ENCODE measurements at regions not wholly inside any gene's neighbourhood (a gene's known extent, or its start where the extent isn't known, plus 50 kb on each side); places are given as distances from the start of the nearest gene placed in this dataset.

DNA sequence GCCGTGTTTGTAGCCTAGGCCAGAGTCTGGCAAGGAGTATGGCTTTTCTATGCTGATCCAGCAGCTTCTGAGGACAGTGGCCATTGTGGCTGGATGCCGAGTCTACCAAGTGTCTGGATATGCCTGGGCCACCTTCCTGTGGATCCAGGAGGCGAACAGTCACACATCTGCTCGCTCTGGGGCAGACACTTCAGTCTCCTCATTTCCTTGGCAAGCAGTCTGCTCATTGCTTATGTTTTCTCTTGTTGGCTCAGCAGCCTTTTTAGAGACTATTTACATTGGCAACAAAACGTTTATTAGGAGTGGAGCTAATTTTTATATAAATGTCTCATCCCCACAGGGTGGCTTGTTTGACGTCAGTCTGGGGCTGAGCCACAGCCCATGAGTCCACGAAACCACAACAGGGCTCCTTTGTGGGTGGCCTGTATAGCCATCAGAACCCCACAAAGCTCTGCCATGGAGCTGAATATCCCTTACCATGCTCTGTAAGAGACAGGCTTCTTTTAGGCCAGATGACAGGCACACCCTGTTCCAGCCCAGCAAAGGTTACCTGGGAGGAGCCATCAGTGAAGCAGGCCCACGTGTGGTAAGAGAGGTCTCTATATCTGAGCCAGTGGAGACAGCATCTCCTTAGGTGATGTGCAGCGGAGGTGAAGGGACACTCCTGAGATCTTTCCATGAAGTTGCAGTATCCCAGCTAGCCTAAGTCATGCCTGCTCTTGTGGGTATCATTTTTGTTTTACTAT lies 221.7 kb downstream of the DIRAS2 start:
- no peak overlapping the region for H4K91ac ChIP-seq (ENCODE audit: low read depth, low read length)
- no peaks in the 10 kb centered on the region for H3K79me2 ChIP-seq (ENCODE audit: control insufficient read depth, insufficient read depth, low read length, poor library complexity)
- no peak overlapping the region for H2BK12ac ChIP-seq (ENCODE audit: low read length)
- no peak overlapping the region for H4K12ac ChIP-seq (ENCODE audit: low read depth, low read length)
- no CpG with 5 or more reads among the region's 9 CpGs for WGBS (ENCODE audit: extremely low coverage, insufficient coverage, insufficient read length)
- no peak overlapping the region for H3K9ac ChIP-seq (ENCODE audit: low read length)
- no peak overlapping the region for H3K14ac ChIP-seq (ENCODE audit: low read length)
- no peaks in the 10 kb centered on the region for H3K9me3 ChIP-seq (ENCODE audit: insufficient read depth, low read depth, low read length)
- H2BK120ac ChIP-seq (ENCODE audit: insufficient read depth, low read length, poor library complexity): no peak overlapping the region
- H3K23ac ChIP-seq (ENCODE audit: low read length): no peak overlapping the region
- H3K27ac ChIP-seq (ENCODE audit: low read depth, low read length): no peak overlapping the region
- H3K18ac ChIP-seq (ENCODE audit: low read length): no peak overlapping the region
- no peak overlapping the region for H3K4ac ChIP-seq (ENCODE audit: low read depth, low read length)
- H3K4me1 ChIP-seq (ENCODE audit: control insufficient read depth in 1 of 2, insufficient read depth in 2 of 2, low read length in 2 of 2): peaks cover 0 to 2% of the 10 kb centered on the region in 2 experiments
- H3K27me3 ChIP-seq (ENCODE audit: insufficient read depth, low read length): no peaks in the 10 kb centered on the region
- no peak overlapping the region for H2AFZ ChIP-seq (ENCODE audit: insufficient read depth, low read length, poor library complexity)
- H2BK5ac ChIP-seq (ENCODE audit: low read depth, low read length, poor library complexity): no peak overlapping the region
- no peak overlapping the region for H3K4me2 ChIP-seq (ENCODE audit: low read length)
- H3K4me3 ChIP-seq (ENCODE audit: low read depth, low read length): no peak overlapping the region
- no peak overlapping the region for H2AK5ac ChIP-seq (ENCODE audit: low read length)
- H3K79me1 ChIP-seq (ENCODE audit: low read length): no peaks in the 10 kb centered on the region
- no peak overlapping the region for H4K8ac ChIP-seq (ENCODE audit: low read depth, low read length)
- peaks cover 0 to 2% of the 10 kb centered on the region in 2 experiments for H3K36me3 ChIP-seq (ENCODE audit: control insufficient read depth in 1 of 2, insufficient read depth in 2 of 2, low read length in 2 of 2)
- no peak for DNase-seq

DNA sequence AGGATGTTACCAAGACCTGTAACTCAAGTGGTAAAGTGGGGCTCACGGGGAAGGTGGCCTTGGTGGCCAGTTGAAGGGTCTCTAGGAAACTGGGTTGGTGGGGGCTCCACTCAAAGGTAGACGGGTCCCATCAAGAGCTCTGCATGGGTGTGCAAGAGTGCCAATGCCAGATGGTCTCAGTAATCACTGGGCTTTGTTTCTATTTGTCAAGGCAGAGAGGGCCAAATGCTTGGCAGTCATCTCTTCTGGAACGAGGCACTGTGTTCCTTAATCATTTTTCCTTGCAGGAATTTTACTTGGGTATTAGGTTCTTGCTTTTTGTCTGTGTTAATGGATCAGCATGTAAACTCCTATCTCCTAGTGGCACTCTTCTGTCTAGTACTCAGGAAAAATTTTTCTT lies 220.8 kb downstream of the DIRAS2 start:
- H3K4me3 ChIP-seq (ENCODE audit: low read depth, low read length): no peak overlapping the region
- no peak overlapping the region for H3K4me2 ChIP-seq (ENCODE audit: low read length)
- no peak overlapping the region for H3K23ac ChIP-seq (ENCODE audit: low read length)
- no peaks in the 10 kb centered on the region for H3K27me3 ChIP-seq (ENCODE audit: insufficient read depth, low read length)
- H3K4ac ChIP-seq (ENCODE audit: low read depth, low read length): no peak overlapping the region
- H3K9ac ChIP-seq (ENCODE audit: low read length): no peak overlapping the region
- no peak overlapping the region for H3K18ac ChIP-seq (ENCODE audit: low read length)
- no peak overlapping the region for H2BK5ac ChIP-seq (ENCODE audit: low read depth, low read length, poor library complexity)
- H3K4me1 ChIP-seq (ENCODE audit: control insufficient read depth in 1 of 2, insufficient read depth in 2 of 2, low read length in 2 of 2): peaks cover 0 to 2% of the 10 kb centered on the region in 2 experiments
- no peak for DNase-seq
- no peak overlapping the region for H3K14ac ChIP-seq (ENCODE audit: low read length)
- H3K27ac ChIP-seq (ENCODE audit: low read depth, low read length): no peak overlapping the region
- H2BK12ac ChIP-seq (ENCODE audit: low read length): no peak overlapping the region
- H2AK5ac ChIP-seq (ENCODE audit: low read length): no peak overlapping the region
- H2AFZ ChIP-seq (ENCODE audit: insufficient read depth, low read length, poor library complexity): no peak overlapping the region
- no CpG with 5 or more reads among the region's 3 CpGs for WGBS (ENCODE audit: extremely low coverage, insufficient coverage, insufficient read length)
- no peak overlapping the region for H4K91ac ChIP-seq (ENCODE audit: low read depth, low read length)
- H3K79me1 ChIP-seq (ENCODE audit: low read length): no peaks in the 10 kb centered on the region
- H3K36me3 ChIP-seq (ENCODE audit: control insufficient read depth in 1 of 2, insufficient read depth in 2 of 2, low read length in 2 of 2): peaks cover 0 to 2% of the 10 kb centered on the region in 2 experiments
- H4K8ac ChIP-seq (ENCODE audit: low read depth, low read length): no peak overlapping the region
- no peaks in the 10 kb centered on the region for H3K9me3 ChIP-seq (ENCODE audit: insufficient read depth, low read depth, low read length)
- no peaks in the 10 kb centered on the region for H3K79me2 ChIP-seq (ENCODE audit: control insufficient read depth, insufficient read depth, low read length, poor library complexity)
- H4K12ac ChIP-seq (ENCODE audit: low read depth, low read length): no peak overlapping the region
- no peak overlapping the region for H2BK120ac ChIP-seq (ENCODE audit: insufficient read depth, low read length, poor library complexity)

DNA sequence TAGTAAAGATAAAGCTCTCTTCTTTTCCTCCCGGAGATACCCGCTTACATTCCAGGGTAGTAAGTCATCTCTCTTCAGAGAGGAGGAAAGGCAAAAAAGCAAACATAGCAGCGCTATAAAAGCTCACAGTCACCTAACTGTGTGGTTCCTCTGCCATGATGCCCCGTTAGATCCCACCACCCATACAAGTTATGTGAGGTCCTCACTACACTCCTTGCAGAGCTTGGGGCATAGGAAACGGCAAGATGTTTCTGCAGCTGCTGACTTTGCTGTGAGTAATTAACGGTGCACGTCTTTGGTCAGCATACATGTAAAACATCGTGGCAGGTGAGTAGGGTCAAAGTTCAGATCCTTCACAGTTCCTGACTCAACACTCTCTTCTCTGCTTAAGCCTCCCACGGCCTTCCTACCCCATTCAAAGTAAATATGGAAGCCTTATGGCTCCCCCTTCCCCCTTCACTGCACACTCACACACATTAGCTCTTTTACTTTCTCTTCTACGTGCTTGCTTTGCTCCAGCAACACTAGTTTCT lies 218.9 kb downstream of the DIRAS2 start:
- no peak overlapping the region for H3K27ac ChIP-seq (ENCODE audit: low read depth, low read length)
- H3K23ac ChIP-seq (ENCODE audit: low read length): no peak overlapping the region
- H3K27me3 ChIP-seq (ENCODE audit: insufficient read depth, low read length): no peaks in the 10 kb centered on the region
- no peak overlapping the region for H4K12ac ChIP-seq (ENCODE audit: low read depth, low read length)
- peak in 1 of 2 donors; percentile 65 for DNase-seq
- H3K9me3 ChIP-seq (ENCODE audit: insufficient read depth, low read depth, low read length): no peaks in the 10 kb centered on the region
- no peak overlapping the region for H2BK120ac ChIP-seq (ENCODE audit: insufficient read depth, low read length, poor library complexity)
- peaks cover 0 to 2% of the 10 kb centered on the region in 2 experiments for H3K4me1 ChIP-seq (ENCODE audit: control insufficient read depth in 1 of 2, insufficient read depth in 2 of 2, low read length in 2 of 2)
- H3K36me3 ChIP-seq (ENCODE audit: control insufficient read depth in 1 of 2, insufficient read depth in 2 of 2, low read length in 2 of 2): no peaks in the 10 kb centered on the region
- no peak overlapping the region for H4K91ac ChIP-seq (ENCODE audit: low read depth, low read length)
- no peaks in the 10 kb centered on the region for H3K79me1 ChIP-seq (ENCODE audit: low read length)
- H3K9ac ChIP-seq (ENCODE audit: low read length): no peak overlapping the region
- no peak overlapping the region for H4K8ac ChIP-seq (ENCODE audit: low read depth, low read length)
- no CpG with 5 or more reads among the region's 10 CpGs for WGBS (ENCODE audit: extremely low coverage, insufficient coverage, insufficient read length)
- H2AK5ac ChIP-seq (ENCODE audit: low read length): no peak overlapping the region
- no peak overlapping the region for H3K14ac ChIP-seq (ENCODE audit: low read length)
- H3K4me2 ChIP-seq (ENCODE audit: low read length): no peak overlapping the region
- H2AFZ ChIP-seq (ENCODE audit: insufficient read depth, low read length, poor library complexity): no peak overlapping the region
- H2BK12ac ChIP-seq (ENCODE audit: low read length): no peak overlapping the region
- H2BK5ac ChIP-seq (ENCODE audit: low read depth, low read length, poor library complexity): no peak overlapping the region
- no peak overlapping the region for H3K18ac ChIP-seq (ENCODE audit: low read length)
- H3K4me3 ChIP-seq (ENCODE audit: low read depth, low read length): no peak overlapping the region
- H3K4ac ChIP-seq (ENCODE audit: low read depth, low read length): no peak overlapping the region
- no peaks in the 10 kb centered on the region for H3K79me2 ChIP-seq (ENCODE audit: control insufficient read depth, insufficient read depth, low read length, poor library complexity)

DNA sequence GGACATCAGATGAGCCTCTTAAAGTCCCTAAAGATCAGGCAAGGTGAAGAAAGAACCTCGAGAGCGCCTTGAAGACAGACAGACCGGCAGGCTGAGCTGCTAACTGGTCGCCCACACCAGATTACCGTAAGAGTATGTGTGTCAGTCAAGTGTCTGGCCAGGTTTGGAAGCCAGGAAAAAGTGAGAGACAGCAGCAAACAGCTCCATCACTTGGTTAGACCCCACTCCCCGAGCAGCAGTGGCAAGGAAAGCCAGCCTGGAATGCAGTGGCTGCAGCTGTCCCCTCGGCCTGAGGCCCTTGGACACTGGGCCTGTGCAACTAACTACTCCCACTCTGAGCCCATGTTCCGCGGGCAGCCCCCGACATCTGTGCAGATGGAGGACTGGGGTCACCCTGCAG lies 214.1 kb downstream of the DIRAS2 start:
- H3K4me1 ChIP-seq (ENCODE audit: control insufficient read depth in 1 of 2, insufficient read depth in 2 of 2, low read length in 2 of 2): no peaks in the 10 kb centered on the region
- H3K36me3 ChIP-seq (ENCODE audit: control insufficient read depth in 1 of 2, insufficient read depth in 2 of 2, low read length in 2 of 2): no peaks in the 10 kb centered on the region
- H3K27ac ChIP-seq (ENCODE audit: low read depth, low read length): no peak overlapping the region
- no peak overlapping the region for H2BK5ac ChIP-seq (ENCODE audit: low read depth, low read length, poor library complexity)
- no peak overlapping the region for H2AFZ ChIP-seq (ENCODE audit: insufficient read depth, low read length, poor library complexity)
- no peaks in the 10 kb centered on the region for H3K79me1 ChIP-seq (ENCODE audit: low read length)
- no peak overlapping the region for H3K18ac ChIP-seq (ENCODE audit: low read length)
- H3K79me2 ChIP-seq (ENCODE audit: control insufficient read depth, insufficient read depth, low read length, poor library complexity): no peaks in the 10 kb centered on the region
- no peaks in the 10 kb centered on the region for H3K9me3 ChIP-seq (ENCODE audit: insufficient read depth, low read depth, low read length)
- H3K4ac ChIP-seq (ENCODE audit: low read depth, low read length): no peak overlapping the region
- no peak overlapping the region for H2BK12ac ChIP-seq (ENCODE audit: low read length)
- H4K12ac ChIP-seq (ENCODE audit: low read depth, low read length): no peak overlapping the region
- no peaks in the 10 kb centered on the region for H3K27me3 ChIP-seq (ENCODE audit: insufficient read depth, low read length)
- H3K9ac ChIP-seq (ENCODE audit: low read length): no peak overlapping the region
- no peak overlapping the region for H3K4me3 ChIP-seq (ENCODE audit: low read depth, low read length)
- WGBS (ENCODE audit: extremely low coverage, insufficient coverage, insufficient read length): no CpG with 5 or more reads among the region's 10 CpGs
- no peak overlapping the region for H3K23ac ChIP-seq (ENCODE audit: low read length)
- H3K14ac ChIP-seq (ENCODE audit: low read length): no peak overlapping the region
- H2AK5ac ChIP-seq (ENCODE audit: low read length): no peak overlapping the region
- no peak overlapping the region for H4K91ac ChIP-seq (ENCODE audit: low read depth, low read length)
- H2BK120ac ChIP-seq (ENCODE audit: insufficient read depth, low read length, poor library complexity): no peak overlapping the region
- no peak overlapping the region for H4K8ac ChIP-seq (ENCODE audit: low read depth, low read length)
- DNase-seq: no peak
- H3K4me2 ChIP-seq (ENCODE audit: low read length): no peak overlapping the region
